ENCODE measurements at regions not wholly inside any gene's neighbourhood (a gene's known extent, or its start where the extent isn't known, plus 50 kb on each side); places are given as distances from the start of the nearest gene placed in this dataset.

GRCh38 chr6:14373648-14374437 is 256.3 kb downstream of the CD83 start:
- TF ChIP-seq CTCF (IDR thresholded peaks at IDR 0.05; ENCODE audit: low read length) = no peak
- no peak for TF ChIP-seq EZH2 (optimal IDR thresholded peaks at IDR 0.05; ENCODE audit: low read depth, low read length)

All from MM.1S (cell line).